ENCODE measurements at regions not wholly inside any gene's neighbourhood (a gene's known extent, or its start where the extent isn't known, plus 50 kb on each side); places are given as distances from the start of the nearest gene placed in this dataset.

- DNase-seq (ENCODE audit: insufficient read length, low spot score) (no peak), FAIRE-seq (no peak)
These were observed 364.4 kb upstream of the CDH9 start for GRCh38 chr5:27402828-27403227.

GRCh38 chr5:27396998-27397397, 358.6 kb upstream of the CDH9 start:
- DNase-seq (ENCODE audit: insufficient read length, low spot score) (no peak), FAIRE-seq (no peak)

GRCh38 chr5:27392716-27393115, 354.3 kb upstream of the CDH9 start:
- DNase-seq (ENCODE audit: insufficient read length, low spot score), result no peak
- FAIRE-seq, result no peak

GRCh38 chr5:27389696-27390095, 351.3 kb upstream of the CDH9 start:
- DNase-seq (ENCODE audit: insufficient read length, low spot score) (no peak), FAIRE-seq (no peak)

GRCh38 chr5:27388755-27389154, 350.4 kb upstream of the CDH9 start:
- DNase-seq (ENCODE audit: insufficient read length, low spot score), result no peak
- no peak for FAIRE-seq

DNA sequence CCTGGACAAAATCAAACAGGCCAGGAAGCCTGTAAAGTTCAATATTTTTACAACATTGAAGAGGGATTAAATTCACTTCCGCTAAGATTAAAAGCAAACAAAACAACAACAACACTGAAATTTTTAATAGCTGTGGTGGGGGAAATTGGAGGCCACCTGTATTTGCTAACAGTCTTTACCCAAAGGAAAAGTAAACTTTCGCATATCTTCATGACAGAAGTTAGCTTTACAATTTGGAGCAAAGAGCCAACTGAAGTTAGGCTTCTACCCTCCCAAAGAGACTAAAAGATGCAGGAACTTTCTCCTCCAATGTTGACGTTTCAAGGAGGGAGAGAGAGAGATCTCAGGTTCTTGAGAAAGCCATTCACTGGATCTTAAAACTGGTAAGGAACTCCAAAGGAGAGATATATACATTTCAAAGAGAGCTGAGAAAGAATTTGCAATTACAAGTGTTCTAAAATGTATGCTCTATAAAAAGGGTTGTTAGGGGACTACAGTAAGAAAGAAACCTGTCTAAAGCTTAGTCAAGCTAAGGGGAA, 349.2 kb upstream of the CDH9 start:
- no peak for FAIRE-seq
- DNase-seq (ENCODE audit: insufficient read length, low spot score), result no peak

DNA sequence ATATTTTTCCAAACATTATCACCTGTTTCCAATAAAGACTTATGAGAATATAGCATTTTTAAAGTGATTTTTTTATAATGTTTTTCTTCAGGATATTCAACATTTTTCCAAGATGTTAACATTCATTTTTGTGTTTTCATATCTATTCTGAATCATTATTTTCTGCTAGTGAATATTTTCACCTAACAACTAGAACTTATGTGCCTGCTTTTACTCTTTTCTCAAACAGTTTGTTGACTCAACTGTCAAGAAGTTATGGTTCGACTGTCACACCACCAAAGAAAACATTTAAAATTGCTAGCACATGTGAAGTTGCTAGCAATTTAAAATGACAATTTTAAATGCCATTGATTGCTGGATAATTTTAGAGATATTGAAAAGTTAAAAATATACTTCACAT, 343.3 kb upstream of the CDH9 start:
- no peak for FAIRE-seq
- DNase-seq (ENCODE audit: insufficient read length, low spot score), result no peak

- DNase-seq (ENCODE audit: insufficient read length, low spot score) (peak; percentile 2), FAIRE-seq (no peak)
These were observed 339.2 kb upstream of the CDH9 start for GRCh38 chr5:27377626-27378025.

DNA sequence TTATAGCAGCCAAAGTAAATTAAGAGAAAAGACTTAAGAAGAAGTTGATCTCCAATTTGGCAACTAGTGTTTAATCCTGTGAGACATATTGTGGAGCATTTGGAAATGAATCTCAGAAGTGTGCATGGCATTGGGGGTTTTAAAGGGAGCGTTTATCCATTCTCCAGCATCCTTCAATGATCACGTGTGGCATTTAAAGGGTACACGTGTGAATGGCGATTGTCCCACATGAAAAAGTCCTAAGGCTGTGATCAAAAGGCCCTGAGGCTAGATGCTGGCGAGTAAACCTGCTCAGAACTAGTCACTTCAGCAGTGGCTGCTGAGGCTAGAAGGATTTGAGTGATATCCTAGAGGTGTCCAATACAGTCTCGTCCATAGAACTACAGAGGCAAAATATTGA, 315.6 kb upstream of the CDH9 start:
- FAIRE-seq (peak; percentile 40), DNase-seq (ENCODE audit: insufficient read length, low spot score) (no peak)

GRCh38 chr5:27353540-27353939, 315.2 kb upstream of the CDH9 start:
- no peak for FAIRE-seq

DNA sequence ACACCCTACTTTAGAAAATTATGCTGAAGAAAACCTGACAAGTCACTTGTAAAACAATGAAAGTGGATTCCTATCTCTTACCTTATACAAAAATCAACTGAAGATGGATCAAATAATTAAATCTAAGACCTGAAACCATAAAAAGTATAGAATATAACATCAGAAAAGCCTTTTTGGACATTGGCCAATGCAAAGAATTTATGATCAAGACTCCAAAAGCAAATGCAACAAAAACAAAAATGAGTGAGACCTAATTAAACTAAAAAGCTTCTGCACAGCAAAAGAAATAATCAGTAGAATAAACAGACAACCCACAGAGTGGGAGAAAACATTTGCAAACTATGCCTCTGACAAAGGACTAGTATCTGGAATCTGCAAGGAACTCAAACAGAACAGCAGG, 303.0 kb upstream of the CDH9 start:
- no peak for FAIRE-seq
- no peak for DNase-seq (ENCODE audit: insufficient read length, low spot score)

More at GRCh38 chr5:27353540-27353939, 315.2 kb upstream of the CDH9 start:
- no peak for DNase-seq (ENCODE audit: insufficient read length, low spot score)

DNA sequence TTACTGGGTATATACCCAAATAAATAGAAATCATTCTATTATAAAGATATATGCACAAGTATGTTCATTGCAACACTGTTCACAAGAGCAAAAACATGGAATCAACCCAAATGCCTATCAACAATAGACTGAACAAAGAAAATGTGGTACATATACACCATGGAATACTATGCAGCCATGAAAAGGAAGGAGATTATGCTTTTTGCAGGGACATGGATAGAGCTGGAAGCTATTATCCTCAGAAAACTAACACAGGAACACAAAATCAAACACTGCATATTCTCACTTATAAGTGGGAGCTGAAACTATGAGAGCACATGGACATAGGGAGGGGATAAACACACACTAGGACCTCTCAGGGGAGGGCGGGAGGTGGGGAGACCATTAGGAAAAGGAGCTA, 298.4 kb upstream of the CDH9 start:
- FAIRE-seq, result peak; percentile 31
- no peak for DNase-seq (ENCODE audit: insufficient read length, low spot score)

DNA sequence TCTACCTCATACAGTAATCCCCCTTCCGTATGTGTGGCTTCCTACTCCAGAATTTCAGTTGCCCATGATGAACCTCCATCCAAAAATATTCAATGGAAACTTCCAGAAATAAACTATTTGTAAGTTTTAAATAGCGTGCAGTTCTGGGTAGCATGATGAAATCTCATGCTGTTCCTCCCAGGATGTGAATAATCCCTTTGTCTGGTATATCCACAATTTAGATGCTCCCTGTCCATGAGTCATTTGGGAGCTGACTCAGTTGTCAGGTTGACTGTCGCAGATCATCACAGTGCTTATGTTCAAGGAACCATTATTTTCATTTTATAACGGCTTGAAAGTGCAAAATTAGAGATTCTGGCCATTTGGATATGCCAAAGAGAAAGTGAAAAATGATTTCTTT, 290.1 kb upstream of the CDH9 start:
- FAIRE-seq, result peak; percentile 52
- peak; percentile 45 for DNase-seq (ENCODE audit: insufficient read length, low spot score)

GRCh38 chr5:27325513-27325912, 287.1 kb upstream of the CDH9 start:
- DNase-seq (ENCODE audit: insufficient read length, low spot score), result no peak

DNA sequence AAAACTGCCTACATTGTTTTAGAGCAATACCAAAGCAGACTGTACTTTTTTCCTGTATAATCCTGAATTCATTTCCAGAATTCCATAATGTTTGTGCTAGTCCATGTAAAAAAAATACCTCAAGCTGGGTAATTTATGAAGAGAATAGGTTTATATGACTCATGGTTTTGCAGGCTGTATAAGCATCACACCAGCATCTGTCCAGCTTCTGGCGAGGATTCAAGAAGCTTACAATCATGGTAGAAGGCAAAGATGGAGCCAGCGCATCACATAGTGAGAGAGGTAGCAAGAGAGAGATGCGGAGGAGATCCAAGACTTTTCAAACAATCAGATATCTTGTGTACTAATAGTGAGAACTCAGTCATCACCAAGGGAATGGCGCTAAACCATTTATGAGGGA, 280.3 kb upstream of the CDH9 start:
- FAIRE-seq, result peak; percentile 28
- DNase-seq (ENCODE audit: insufficient read length, low spot score), result no peak

More at GRCh38 chr5:27325513-27325912, 287.1 kb upstream of the CDH9 start:
- no peak for FAIRE-seq

GRCh38 chr5:27316271-27316650, 277.9 kb upstream of the CDH9 start:
- DNase-seq (ENCODE audit: insufficient read length, low spot score), result peak; percentile 56

DNA sequence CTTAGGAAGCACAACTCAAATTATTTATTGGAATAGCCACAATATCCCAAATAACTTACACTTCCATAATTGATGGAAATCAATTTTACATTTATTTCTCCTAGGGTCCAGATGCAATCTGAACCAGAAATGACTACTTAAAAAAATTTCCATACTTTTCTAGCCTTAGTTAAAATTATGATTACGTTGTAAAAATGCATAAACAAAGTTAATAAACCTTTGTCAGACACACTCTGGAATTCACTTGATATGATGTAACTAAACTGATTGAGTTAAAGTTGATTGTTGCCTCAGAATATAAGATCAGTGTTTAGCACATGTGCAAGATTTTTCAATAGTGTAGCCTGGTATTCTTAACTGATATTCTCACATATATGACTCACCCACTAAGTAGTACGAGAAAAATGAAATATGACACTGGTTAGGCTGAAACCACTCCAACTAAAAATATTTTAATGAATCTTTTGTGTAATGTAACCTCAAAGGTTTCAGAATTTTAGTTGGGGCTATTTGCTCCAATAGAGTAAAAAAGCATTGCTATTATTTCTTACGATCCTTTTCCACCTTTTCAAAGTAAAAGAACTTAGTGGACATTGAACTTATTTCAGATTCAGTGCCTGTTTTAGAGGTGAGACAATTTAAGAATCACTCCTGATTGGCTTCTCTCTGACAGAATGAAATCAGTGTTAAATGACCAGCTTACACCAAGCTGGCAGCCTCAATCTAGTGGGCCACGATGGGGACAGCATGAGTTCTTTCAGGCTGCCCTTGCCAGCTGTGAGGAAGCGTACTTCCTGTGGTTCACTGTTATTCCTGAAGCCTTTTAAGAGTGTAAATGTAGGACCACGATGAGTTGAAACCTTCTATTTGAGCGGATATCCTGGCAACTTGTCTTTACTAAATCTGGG, 277.2 kb upstream of the CDH9 start:
- DNase-seq (ENCODE audit: insufficient read length, low spot score) (peak; percentile 41), FAIRE-seq (peak; percentile 72)

More at GRCh38 chr5:27316271-27316650, 277.9 kb upstream of the CDH9 start:
- peak; percentile 63 for FAIRE-seq

- no peak for DNase-seq (ENCODE audit: insufficient read length, low spot score)
- FAIRE-seq, result peak; percentile 9
These were observed 275.2 kb upstream of the CDH9 start for GRCh38 chr5:27313549-27313948.

DNA sequence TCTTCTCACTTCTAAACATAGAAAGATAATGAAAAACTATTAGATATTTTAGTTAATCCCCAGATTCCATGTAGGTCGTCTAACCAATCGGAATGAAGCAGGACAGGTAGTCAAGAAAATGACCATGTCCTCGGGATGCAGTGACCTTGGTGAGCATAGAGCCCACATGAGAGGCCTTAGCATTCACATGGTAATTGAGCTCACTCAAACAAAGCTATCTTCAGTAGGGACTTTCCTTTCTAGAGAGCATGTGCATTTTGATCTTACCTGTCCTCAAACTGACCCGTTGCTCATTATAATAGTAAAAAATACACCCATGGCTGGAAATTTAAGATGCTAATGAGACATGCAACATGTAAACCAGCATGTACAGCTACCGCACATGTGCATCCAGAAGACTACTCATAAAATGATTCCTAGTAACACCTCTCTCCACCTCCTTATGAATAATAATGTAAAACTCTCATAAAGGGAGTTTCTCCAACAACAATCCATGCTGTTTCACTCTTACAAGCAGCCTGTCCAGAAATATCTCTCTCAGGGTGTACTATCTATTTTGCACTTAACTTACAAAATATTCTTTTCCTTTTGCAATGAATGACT, 274.0 kb upstream of the CDH9 start:
- FAIRE-seq, result no peak

DNA sequence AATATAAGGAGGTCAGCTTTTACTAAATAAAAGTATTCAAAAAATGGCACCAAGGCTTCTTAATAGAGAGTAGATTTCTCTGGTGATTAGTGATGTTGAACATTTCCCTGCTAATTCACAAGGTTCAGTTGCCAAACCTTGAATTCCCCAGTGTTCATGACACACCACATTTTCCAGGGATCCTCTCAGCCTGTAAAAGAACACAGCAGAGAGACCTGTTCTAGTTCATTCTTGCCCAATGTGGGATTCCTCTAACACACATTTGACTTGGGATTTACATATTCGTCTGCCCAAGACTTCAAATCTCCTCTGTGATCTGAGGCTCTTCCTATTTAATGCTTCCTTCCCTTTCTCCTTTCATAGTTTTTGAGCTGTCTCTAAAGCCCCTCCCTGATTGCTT, 273.2 kb upstream of the CDH9 start:
- no peak for FAIRE-seq
- DNase-seq (ENCODE audit: insufficient read length, low spot score), result no peak

More for the DNA sequence above, 274.0 kb upstream of the CDH9 start:
- no peak for DNase-seq (ENCODE audit: insufficient read length, low spot score)

- FAIRE-seq (no peak), DNase-seq (ENCODE audit: insufficient read length, low spot score) (no peak)
These were observed 269.8 kb upstream of the CDH9 start for GRCh38 chr5:27308153-27308552.

- DNase-seq (ENCODE audit: insufficient read length, low spot score) (no peak), FAIRE-seq (peak; percentile 88)
These were observed 251.8 kb upstream of the CDH9 start for GRCh38 chr5:27290172-27290571.
